ENCODE measurements at regions not wholly inside any gene's neighbourhood (a gene's known extent, or its start where the extent isn't known, plus 50 kb on each side); places are given as distances from the start of the nearest gene placed in this dataset.

DNA sequence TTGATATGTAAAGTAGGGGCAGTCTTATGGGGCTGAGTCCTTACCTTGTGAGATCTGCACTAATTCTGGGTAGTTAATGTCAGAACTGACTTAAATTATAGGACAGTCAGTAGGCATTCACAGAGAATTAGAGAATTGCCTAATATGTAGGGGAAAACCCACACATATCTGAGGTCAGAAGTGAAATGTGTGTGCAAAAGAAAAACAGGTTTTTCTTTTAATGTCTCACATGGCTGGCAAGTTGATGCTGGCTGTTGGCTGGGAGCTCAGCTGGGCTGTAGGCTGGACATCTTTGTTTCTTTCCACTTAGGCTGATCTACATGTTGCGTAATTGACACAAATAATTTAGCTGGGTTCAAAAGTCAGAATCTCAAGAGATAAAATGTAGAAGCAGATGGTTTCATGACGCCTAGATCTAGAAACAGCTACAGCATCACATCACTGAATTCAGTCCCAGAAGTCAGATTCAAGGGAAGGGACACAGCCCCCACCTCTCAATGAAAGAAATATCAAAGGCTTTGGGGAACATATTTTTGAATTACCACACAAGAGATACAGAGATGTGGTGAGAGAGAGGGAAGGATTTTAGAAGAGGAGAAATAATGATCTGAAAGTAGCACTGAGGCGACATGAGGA is 98.9 kb downstream of the TNFSF18 start:
- Mint-ChIP-seq H3K4me3 (no peak overlapping the region), H3K9me3 (no peaks in the 10 kb centered on the region), H3K36me3 (ENCODE audit: low read depth) (no peaks in the 10 kb centered on the region), H3K4me1 (peaks cover 9% of the 10 kb centered on the region), H3K27ac (no peak overlapping the region), H3K27me3 (peaks cover 8% of the 10 kb centered on the region)
- POLR2A ChIA-PET, result no interaction called here
- CTCF ChIA-PET, result no interaction called here
- DNase-seq, result no peak

DNA sequence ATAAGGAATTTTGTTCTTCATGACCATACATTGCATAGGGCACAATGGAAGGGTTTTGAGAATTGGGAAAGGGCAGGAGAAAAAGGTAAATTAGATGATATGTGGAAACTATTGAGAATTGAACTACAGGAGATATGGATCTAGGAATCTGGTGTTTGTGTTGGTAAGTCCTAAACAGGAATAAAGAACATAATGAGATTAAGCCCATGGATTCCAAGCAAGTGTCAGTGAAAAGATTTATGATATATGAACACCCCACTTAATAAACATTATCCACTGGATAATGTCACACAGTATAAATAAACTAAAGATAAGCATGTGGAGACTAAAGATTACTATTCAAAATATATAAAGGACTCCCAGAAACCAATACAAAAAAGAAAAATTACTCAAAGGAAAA is 98.2 kb downstream of the TNFSF18 start:
- Mint-ChIP-seq H3K4me1 (peaks cover 4% of the 10 kb centered on the region), H3K27me3 (peaks cover 11% of the 10 kb centered on the region), H3K36me3 (ENCODE audit: low read depth) (no peaks in the 10 kb centered on the region), H3K4me3 (no peak overlapping the region), H3K9me3 (no peaks in the 10 kb centered on the region), H3K27ac (no peak overlapping the region)
- ChIA-PET POLR2A (no interaction called here), CTCF (no interaction called here)
- DNase-seq, result no peak

DNA sequence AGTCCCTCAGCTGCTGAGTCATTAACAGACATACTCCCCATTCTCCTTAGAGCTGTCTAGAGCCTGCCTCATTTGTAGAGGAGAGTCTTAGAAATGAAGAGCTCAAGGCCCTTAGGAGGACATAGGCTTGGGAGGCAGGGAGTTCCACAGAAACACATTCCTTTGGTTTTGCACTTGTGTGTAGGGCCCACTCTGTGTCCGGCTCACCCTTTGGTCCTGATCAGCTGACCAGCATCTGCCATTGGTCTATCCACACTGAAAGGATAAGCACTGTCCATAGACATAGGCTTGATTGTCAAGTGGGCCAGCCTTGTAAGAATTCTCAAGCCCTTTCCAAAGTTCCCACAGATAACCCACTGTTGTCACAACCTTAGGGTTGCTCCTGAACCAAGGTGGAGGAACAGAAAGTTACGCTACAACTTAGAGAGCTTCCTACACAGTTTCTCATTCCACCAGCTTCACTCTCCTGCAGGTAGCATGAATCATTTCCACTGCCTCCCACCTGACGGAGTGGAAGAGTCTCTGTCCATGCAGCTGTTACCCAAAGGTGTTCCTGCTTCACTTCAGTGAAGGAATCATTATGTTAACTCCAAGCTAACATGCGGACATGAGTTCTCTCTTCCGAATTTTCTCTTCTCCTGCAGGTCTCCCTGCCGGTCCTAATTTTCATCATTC is 96.1 kb downstream of the TNFSF18 start:
- no peak overlapping the region for H3K27ac Mint-ChIP-seq
- H3K4me1 Mint-ChIP-seq, result no peaks in the 10 kb centered on the region
- ChIA-PET CTCF (no interaction called here), POLR2A (no interaction called here)
- H3K4me3 Mint-ChIP-seq, result no peak overlapping the region
- H3K9me3 Mint-ChIP-seq, result no peaks in the 10 kb centered on the region
- H3K27me3 Mint-ChIP-seq, result peaks cover 13% of the 10 kb centered on the region
- H3K36me3 Mint-ChIP-seq (ENCODE audit: low read depth), result no peaks in the 10 kb centered on the region
- DNase-seq, result no peak

DNA sequence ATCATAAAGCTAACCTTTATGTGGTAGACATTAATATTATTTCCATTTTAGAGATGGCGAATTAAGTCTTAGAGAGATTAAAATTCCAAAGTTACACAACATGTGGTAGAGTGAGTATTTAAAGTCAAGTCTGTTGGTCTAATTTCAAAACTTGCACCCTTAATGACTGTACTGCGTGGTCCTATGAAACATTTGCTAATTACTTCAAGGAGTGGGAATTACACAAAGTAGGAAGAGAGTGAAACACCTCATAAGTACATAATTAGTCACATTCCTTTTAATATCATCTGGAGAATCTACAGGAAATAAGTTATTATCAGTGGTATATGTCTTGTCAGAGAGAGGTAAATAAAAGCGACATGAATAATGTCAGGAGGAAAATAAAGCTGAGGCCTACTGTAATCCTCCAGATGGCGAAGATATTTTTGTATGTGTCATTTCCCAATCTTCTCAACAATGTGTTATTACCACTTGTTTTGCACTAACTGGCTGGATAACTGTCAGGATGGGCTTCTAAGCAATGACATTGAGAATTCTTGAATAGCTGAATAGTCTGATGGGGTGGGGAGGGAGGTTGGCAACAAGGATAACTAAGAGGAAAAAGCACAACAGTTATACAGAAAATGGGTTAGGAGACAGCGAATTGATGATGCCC is 95.5 kb downstream of the TNFSF18 start:
- Mint-ChIP-seq H3K9me3 (no peaks in the 10 kb centered on the region), H3K36me3 (ENCODE audit: low read depth) (no peaks in the 10 kb centered on the region), H3K4me1 (no peaks in the 10 kb centered on the region), H3K4me3 (no peak overlapping the region), H3K27ac (no peak overlapping the region), H3K27me3 (peaks cover 11% of the 10 kb centered on the region)
- POLR2A ChIA-PET, result no interaction called here
- DNase-seq, result no peak
- CTCF ChIA-PET, result no interaction called here

DNA sequence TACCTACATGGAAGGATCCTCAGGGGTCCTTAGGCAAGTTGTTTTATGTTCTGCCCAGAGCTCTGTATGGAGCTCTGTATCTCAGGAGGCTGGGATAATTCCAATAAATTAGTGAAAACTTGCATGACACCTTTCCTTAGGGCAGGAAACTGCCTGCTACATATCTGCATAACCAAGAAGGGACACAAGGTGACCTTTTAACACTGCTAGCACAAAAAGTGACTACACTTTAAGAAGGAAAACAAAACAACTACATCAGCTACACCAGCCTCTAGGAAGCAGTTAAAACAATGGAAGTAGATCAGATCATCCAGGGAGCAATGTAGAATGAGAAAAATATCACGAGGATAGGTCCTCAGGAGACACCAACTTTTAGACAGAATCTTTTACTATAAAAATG is 93.9 kb downstream of the TNFSF18 start:
- Mint-ChIP-seq H3K9me3 (no peaks in the 10 kb centered on the region), H3K36me3 (ENCODE audit: low read depth) (no peaks in the 10 kb centered on the region), H3K27ac (no peak overlapping the region), H3K27me3 (peaks cover 14% of the 10 kb centered on the region), H3K4me3 (no peak overlapping the region), H3K4me1 (no peaks in the 10 kb centered on the region)
- ChIA-PET CTCF (no interaction called here), POLR2A (no interaction called here)
- no peak for DNase-seq

DNA sequence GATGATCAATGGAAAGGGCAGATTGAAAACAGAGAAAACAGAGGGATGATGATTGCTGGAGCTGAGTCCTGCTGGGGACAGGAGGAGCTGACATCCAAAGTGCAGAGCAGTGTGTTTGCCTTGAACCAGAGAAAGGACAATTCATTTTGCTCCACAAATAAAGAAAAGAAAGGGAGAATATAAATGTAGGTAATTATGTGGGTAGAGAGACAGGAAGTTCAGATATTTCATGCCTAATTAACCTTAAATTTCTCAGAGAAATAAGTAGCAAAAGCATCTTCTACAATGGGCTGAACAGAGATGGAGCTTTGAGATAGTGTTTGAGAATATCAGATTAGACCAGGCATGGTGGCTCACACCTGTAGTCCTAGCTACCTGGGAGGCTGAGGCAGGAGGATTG is 93.2 kb downstream of the TNFSF18 start:
- ChIA-PET CTCF (no interaction called here), POLR2A (no interaction called here)
- H3K4me3 Mint-ChIP-seq, result no peak overlapping the region
- no peaks in the 10 kb centered on the region for H3K36me3 Mint-ChIP-seq (ENCODE audit: low read depth)
- no peak for DNase-seq
- H3K9me3 Mint-ChIP-seq, result no peaks in the 10 kb centered on the region
- H3K4me1 Mint-ChIP-seq, result no peaks in the 10 kb centered on the region
- H3K27me3 Mint-ChIP-seq, result peaks cover 10% of the 10 kb centered on the region
- H3K27ac Mint-ChIP-seq, result no peak overlapping the region

DNA sequence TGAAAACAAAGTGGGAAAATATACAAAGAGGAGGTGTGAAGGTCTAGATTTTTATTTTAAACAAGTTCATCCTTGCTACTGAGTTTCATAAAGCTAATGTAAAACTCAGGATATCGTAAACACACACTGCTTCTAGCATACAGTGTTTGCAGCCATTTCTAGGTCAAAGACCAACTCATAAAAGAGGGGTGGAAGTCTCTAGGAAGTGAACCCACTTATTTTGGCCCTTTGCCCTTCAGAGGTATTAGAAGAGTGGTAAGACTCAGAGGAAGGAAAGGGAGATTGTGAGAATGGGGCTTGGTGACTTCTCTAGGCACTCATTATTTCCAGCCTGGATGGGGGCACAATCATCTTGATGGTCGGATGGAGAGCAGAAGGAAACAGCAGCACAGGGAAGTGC is 91.2 kb downstream of the TNFSF18 start:
- Mint-ChIP-seq H3K9me3 (no peaks in the 10 kb centered on the region), H3K4me3 (no peak overlapping the region), H3K27ac (no peak overlapping the region), H3K36me3 (ENCODE audit: low read depth) (no peaks in the 10 kb centered on the region), H3K27me3 (peaks cover 11% of the 10 kb centered on the region), H3K4me1 (no peaks in the 10 kb centered on the region)
- POLR2A ChIA-PET, result no interaction called here
- DNase-seq, result no peak
- CTCF ChIA-PET, result no interaction called here

DNA sequence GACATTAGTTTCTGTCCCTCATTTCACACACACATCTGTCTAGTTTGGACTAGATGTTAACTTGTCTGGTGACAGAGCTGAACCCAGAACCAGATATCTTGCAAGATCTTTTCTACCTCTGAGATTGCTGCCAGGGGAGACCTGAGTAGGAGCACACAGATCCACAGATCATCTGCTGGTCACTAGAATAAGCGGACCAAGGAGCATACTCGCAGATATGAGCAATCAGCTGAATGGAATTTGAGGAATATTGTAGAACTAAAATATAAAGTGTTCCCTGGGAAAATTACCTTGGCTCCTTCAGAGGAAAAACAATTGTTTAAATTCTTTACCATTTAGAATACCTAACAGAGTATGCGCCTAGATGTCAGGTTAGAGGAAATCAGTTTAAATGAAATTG is 90.7 kb downstream of the TNFSF18 start:
- H3K27ac Mint-ChIP-seq, result no peak overlapping the region
- no peak overlapping the region for H3K4me3 Mint-ChIP-seq
- CTCF ChIA-PET, result no interaction called here

DNA sequence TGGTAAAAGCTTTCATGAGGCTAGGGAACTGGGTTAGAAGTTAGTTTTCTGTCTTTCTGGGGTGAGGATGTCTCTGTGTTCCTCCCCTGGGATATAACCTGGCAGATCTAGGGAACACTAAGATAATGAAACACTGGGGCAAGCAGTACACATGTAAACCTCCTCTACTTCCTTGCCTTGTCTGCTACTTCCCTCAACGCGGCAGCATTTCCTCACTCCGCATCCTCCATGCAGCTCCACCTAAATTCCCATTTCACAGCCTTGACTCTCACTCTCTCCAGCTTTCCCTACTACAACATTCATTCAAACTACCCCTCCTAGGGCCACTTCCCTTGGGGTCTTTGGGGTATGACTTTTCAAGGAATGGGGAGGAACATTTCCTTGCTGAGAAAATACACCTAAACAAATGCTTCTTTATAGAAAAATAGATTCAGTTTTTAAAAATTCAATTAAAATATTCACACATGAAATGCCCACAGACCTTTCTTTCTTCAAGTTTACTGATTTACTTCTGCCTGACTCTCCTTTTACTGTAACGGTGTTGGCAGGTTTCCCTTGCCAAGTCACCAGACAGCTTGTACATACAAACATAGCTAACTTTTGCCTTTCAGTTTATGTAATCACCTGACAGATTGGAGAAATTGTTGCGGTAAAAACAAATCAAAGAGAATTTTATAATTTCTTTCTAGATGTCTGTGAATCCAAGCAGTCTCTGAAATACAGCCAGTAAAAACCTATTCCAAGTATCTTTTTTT is 90.1 kb downstream of the TNFSF18 start:
- Mint-ChIP-seq H3K4me1 (no peaks in the 10 kb centered on the region), H3K9me3 (no peaks in the 10 kb centered on the region), H3K27me3 (peaks cover 11% of the 10 kb centered on the region), H3K36me3 (ENCODE audit: low read depth) (no peaks in the 10 kb centered on the region), H3K4me3 (no peak overlapping the region), H3K27ac (no peak overlapping the region)
- CTCF ChIA-PET, result no interaction called here
- POLR2A ChIA-PET, result no interaction called here
- DNase-seq, result no peak

More for the DNA sequence above, 90.7 kb downstream of the TNFSF18 start:
- POLR2A ChIA-PET, result no interaction called here
- DNase-seq, result no peak
- Mint-ChIP-seq H3K27me3 (peaks cover 11% of the 10 kb centered on the region), H3K4me1 (no peaks in the 10 kb centered on the region), H3K36me3 (ENCODE audit: low read depth) (no peaks in the 10 kb centered on the region), H3K9me3 (no peaks in the 10 kb centered on the region)

DNA sequence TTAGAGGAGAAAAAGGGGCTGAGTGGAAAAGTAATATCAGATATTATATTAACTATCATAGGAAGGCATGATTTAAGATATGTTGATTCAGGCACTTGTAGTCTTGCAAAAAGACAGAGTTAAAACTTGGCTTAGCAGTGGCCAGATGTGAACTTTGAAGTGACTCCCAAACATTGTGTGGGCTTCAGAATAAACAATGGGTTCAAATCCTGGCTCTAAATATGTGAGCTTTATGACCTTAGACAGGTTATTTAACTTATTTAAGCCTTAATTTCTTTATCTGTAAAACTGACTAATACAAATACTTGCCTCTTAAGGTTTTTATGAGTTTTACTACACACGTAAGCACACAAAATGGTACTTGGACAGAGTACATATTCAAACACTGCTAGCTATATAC is 85.9 kb downstream of the TNFSF18 start:
- H3K36me3 Mint-ChIP-seq (ENCODE audit: low read depth), result no peaks in the 10 kb centered on the region
- H3K27me3 Mint-ChIP-seq, result peaks cover 9% of the 10 kb centered on the region
- ChIA-PET CTCF (no interaction called here), POLR2A (no interaction called here)
- DNase-seq, result no peak
- H3K9me3 Mint-ChIP-seq, result no peaks in the 10 kb centered on the region
- peaks cover 11% of the 10 kb centered on the region for H3K4me1 Mint-ChIP-seq
- no peak overlapping the region for H3K4me3 Mint-ChIP-seq
- no peak overlapping the region for H3K27ac Mint-ChIP-seq

DNA sequence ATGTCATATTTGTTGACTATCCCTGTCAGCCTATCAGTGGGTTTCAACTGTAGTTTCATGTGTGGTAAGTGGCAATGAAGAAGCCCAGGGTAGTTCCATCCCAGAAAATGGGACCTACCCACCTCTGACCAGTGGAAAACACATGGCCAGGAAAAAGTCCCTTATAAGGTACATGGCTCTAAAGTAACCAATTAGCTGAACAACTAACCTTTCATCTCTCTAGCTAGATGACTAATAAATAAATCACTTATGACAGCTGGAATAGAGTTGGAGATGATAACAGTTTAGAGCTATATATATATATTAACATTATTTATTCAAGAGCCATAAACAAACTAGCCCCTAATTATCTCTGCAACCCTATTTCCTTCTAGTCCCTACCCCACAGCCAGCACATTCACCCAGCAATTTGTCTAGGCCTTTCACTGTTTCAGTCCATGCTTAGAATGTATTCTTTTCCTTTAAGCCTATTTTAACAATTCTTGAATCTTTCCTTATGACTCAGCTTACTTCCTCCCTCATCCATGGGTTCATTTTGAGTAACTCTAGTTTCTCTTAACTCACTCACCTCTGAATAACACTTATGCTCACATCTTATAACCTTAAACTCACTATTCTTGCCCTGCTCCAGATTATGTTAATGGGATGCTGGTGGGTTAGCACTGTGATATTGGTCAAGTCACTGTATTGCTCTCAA is 83.7 kb downstream of the TNFSF18 start:
- CTCF ChIA-PET, result interaction anchor here (1.1 kb wide), 1 partner anchor 240 kb away, joined by 5 read pairs; no protein-coding TSS in a partner anchor
- peaks cover 11% of the 10 kb centered on the region for H3K4me1 Mint-ChIP-seq

DNA sequence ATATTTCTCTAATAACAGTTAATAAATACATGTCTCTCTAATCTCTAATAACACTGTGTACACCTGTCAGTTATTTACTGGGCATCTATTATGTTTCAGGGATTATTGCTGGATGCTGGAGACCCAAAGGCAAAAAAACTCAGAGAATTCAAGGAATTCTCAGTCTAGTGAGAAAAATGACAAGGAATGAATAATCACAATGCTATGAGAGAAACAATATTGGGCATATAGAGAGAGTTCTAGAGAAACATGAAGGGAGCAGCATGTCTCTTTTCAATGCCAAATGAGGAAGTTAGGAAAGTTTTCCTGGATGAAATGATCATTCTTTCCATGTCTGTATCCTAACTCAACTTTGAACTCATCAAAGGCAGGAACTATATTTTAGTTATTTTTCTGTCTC is 82.8 kb downstream of the TNFSF18 start:
- Mint-ChIP-seq H3K4me1 (peaks cover 11% of the 10 kb centered on the region), H3K27me3 (peaks cover 12% of the 10 kb centered on the region), H3K36me3 (ENCODE audit: low read depth) (no peaks in the 10 kb centered on the region), H3K4me3 (no peak overlapping the region), H3K9me3 (no peaks in the 10 kb centered on the region), H3K27ac (no peak overlapping the region)
- CTCF ChIA-PET, result no interaction called here
- POLR2A ChIA-PET, result no interaction called here
- no peak for DNase-seq

More for the DNA sequence above, 83.7 kb downstream of the TNFSF18 start:
- no peak for DNase-seq
- POLR2A ChIA-PET, result no interaction called here
- H3K27ac Mint-ChIP-seq, result no peak overlapping the region
- H3K36me3 Mint-ChIP-seq (ENCODE audit: low read depth), result no peaks in the 10 kb centered on the region
- no peaks in the 10 kb centered on the region for H3K9me3 Mint-ChIP-seq
- no peak overlapping the region for H3K4me3 Mint-ChIP-seq
- peaks cover 11% of the 10 kb centered on the region for H3K27me3 Mint-ChIP-seq

DNA sequence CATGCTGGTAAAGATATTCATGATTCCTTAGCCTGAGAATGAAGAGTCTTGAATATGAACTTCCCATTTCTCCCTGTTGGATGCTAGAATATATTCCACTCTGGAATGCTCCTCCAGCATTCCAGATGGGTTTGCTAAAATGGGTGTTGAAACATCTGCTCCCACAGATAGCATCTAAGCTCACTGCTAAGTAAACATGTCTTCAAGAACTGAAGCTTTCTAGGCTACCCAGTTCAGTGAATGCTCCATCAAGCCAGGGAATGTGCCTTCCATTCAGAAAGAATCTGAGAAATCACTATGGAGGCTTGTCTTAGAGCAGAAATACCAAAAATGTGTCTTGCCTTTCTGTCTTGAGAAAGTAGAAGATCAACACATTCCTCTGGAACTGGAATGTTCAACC is 81.1 kb downstream of the TNFSF18 start:
- Mint-ChIP-seq H3K27me3 (peaks cover 9% of the 10 kb centered on the region), H3K9me3 (no peaks in the 10 kb centered on the region), H3K4me3 (no peak overlapping the region), H3K4me1 (peaks cover 11% of the 10 kb centered on the region), H3K36me3 (ENCODE audit: low read depth) (no peaks in the 10 kb centered on the region), H3K27ac (no peak overlapping the region)
- CTCF ChIA-PET, result no interaction called here
- DNase-seq, result no peak
- POLR2A ChIA-PET, result no interaction called here

Data from activated CD4-positive, alpha-beta memory T cell treated with anti-CD3 and anti-CD28 coated beads, Interleukin-2, amount 10 ng/mL, durations not matched to agents 7 days and 5 days (primary cell).